ENCODE measurements at regions not wholly inside any gene's neighbourhood (a gene's known extent, or its start where the extent isn't known, plus 50 kb on each side); places are given as distances from the start of the nearest gene placed in this dataset.
A peak's percentile ranks its signal among the peaks of the same experiment; 100 is the strongest.

- no peak overlapping the region for H3K27ac Mint-ChIP-seq
- DNase-seq = peak; percentile 32
- 88 to 90% methylated on average over 14 to 21 of the region's 21 CpGs for WGBS, 2 experiments (ENCODE audit: insufficient coverage in 1 of 2, insufficient read length in 1 of 2)
Measured at GRCh38 chr20:63095718-63096654, 89.2 kb upstream of the BHLHE23 start.

GRCh38 chr20:63094767-63095499 lies 88.2 kb upstream of the BHLHE23 start:
- no peak for TF ChIP-seq CTCF (conservative IDR thresholded peaks at IDR 0.05)
- peak; percentile 34 for DNase-seq
- H3K27me3 ChIP-seq (ENCODE audit: control insufficient read depth, insufficient read depth, low read length, poor library complexity, severe bottlenecking) = peaks cover 18% of the 10 kb centered on the region
- no peaks in the 10 kb centered on the region for H3K36me3 ChIP-seq (ENCODE audit: control insufficient read depth, insufficient read depth, low read length)
- H3K9ac ChIP-seq (ENCODE audit: extremely low read depth, low read length, poor library complexity, severe bottlenecking) = no peak overlapping the region
- H3K4me1 ChIP-seq (ENCODE audit: control insufficient read depth, insufficient read depth, low read length) = no peaks in the 10 kb centered on the region
- H3K27me3 Mint-ChIP-seq (ENCODE audit: insufficient read depth) = peaks cover 4% of the 10 kb centered on the region
- no peaks in the 10 kb centered on the region for H3K9me3 Mint-ChIP-seq
- H3K27ac ChIP-seq (ENCODE audit: low read depth, low read length) = no peak overlapping the region
- 89 to 92% methylated on average over 18 to 22 of the region's 22 CpGs for WGBS, 2 experiments (ENCODE audit: insufficient coverage in 1 of 2, insufficient read length in 1 of 2)
- H3K4me1 Mint-ChIP-seq = no peaks in the 10 kb centered on the region
- no peak overlapping the region for H3K4me3 Mint-ChIP-seq
- no peaks in the 10 kb centered on the region for H3K9me3 ChIP-seq (ENCODE audit: control insufficient read depth, low read length)
- H3K27ac Mint-ChIP-seq = no peak overlapping the region
- H3K4me3 ChIP-seq (ENCODE audit: low read length) = no peak overlapping the region
- no peaks in the 10 kb centered on the region for H3K36me3 Mint-ChIP-seq (ENCODE audit: low read depth)

More at GRCh38 chr20:63095718-63096654, 89.2 kb upstream of the BHLHE23 start:
- H3K36me3 Mint-ChIP-seq (ENCODE audit: low read depth) = no peaks in the 10 kb centered on the region
- no peak for TF ChIP-seq CTCF (conservative IDR thresholded peaks at IDR 0.05)
- no peak overlapping the region for H3K4me3 Mint-ChIP-seq
- no peak overlapping the region for H3K9ac ChIP-seq (ENCODE audit: extremely low read depth, low read length, poor library complexity, severe bottlenecking)
- H3K9me3 ChIP-seq (ENCODE audit: control insufficient read depth, low read length) = no peaks in the 10 kb centered on the region
- H3K4me1 Mint-ChIP-seq = no peaks in the 10 kb centered on the region
- no peaks in the 10 kb centered on the region for H3K36me3 ChIP-seq (ENCODE audit: control insufficient read depth, insufficient read depth, low read length)
- no peaks in the 10 kb centered on the region for H3K4me1 ChIP-seq (ENCODE audit: control insufficient read depth, insufficient read depth, low read length)
- peaks cover 14% of the 10 kb centered on the region for H3K27me3 Mint-ChIP-seq (ENCODE audit: insufficient read depth)
- H3K27me3 ChIP-seq (ENCODE audit: control insufficient read depth, insufficient read depth, low read length, poor library complexity, severe bottlenecking) = peaks cover 29% of the 10 kb centered on the region
- no peaks in the 10 kb centered on the region for H3K9me3 Mint-ChIP-seq
- no peak overlapping the region for H3K27ac ChIP-seq (ENCODE audit: low read depth, low read length)
- no peak overlapping the region for H3K4me3 ChIP-seq (ENCODE audit: low read length)

- H3K27ac Mint-ChIP-seq = no peak overlapping the region
Measured at GRCh38 chr20:63093966-63094766, 87.4 kb upstream of the BHLHE23 start.

More at GRCh38 chr20:63093966-63094766, 87.4 kb upstream of the BHLHE23 start:
- Mint-ChIP-seq H3K9me3 (no peaks in the 10 kb centered on the region), H3K4me3 (no peak overlapping the region), H3K36me3 (ENCODE audit: low read depth) (no peaks in the 10 kb centered on the region), H3K27me3 (ENCODE audit: insufficient read depth) (peaks cover 3% of the 10 kb centered on the region), H3K4me1 (no peaks in the 10 kb centered on the region)
- no peaks in the 10 kb centered on the region for H3K9me3 ChIP-seq (ENCODE audit: control insufficient read depth, low read length)
- no peak for TF ChIP-seq CTCF (conservative IDR thresholded peaks at IDR 0.05)
- H3K4me1 ChIP-seq (ENCODE audit: control insufficient read depth, insufficient read depth, low read length) = no peaks in the 10 kb centered on the region
- H3K27ac ChIP-seq (ENCODE audit: low read depth, low read length) = no peak overlapping the region
- WGBS, 2 experiments (ENCODE audit: insufficient coverage in 1 of 2, insufficient read length in 1 of 2) = 86 to 89% methylated on average over 14 to 37 of the region's 37 CpGs
- peaks cover 10% of the 10 kb centered on the region for H3K27me3 ChIP-seq (ENCODE audit: control insufficient read depth, insufficient read depth, low read length, poor library complexity, severe bottlenecking)
- H3K9ac ChIP-seq (ENCODE audit: extremely low read depth, low read length, poor library complexity, severe bottlenecking) = no peak overlapping the region
- DNase-seq = peak; percentile 26
- H3K4me3 ChIP-seq (ENCODE audit: low read length) = no peak overlapping the region
- H3K36me3 ChIP-seq (ENCODE audit: control insufficient read depth, insufficient read depth, low read length) = no peaks in the 10 kb centered on the region
